GM23338 (cell line): ENCODE measurements at regions not wholly inside any gene's neighbourhood (a gene's known extent, or its start where the extent isn't known, plus 50 kb on each side); places are given as distances from the start of the nearest gene placed in this dataset.

Experiments used
- ATAC-seq: fragments of 200-7000 bp; cut with Tn5 transposase; 3 replicates; pipeline ENCODE4 v1.9.1; 2020
- DNase-seq: peaks from one replicate; pipeline ENCODE4 v3.0.0-alpha.2; 2015; ENCODE audit warnings: low spot score
- H2AFZ ChIP-seq: fragments of 200-600 bp; sonication (generic); 2 replicates; pipeline ENCODE4 v1.8.0; 2016; ENCODE audit warnings: antibody characterized with exemption, mild to moderate bottlenecking, moderate library complexity
- H3F3A ChIP-seq: fragments of 200-600 bp; sonication (generic); replicated peaks from 2 replicates; pipeline ENCODE4 v1.8.0; 2017; ENCODE audit warnings: antibody characterized with exemption, mixed run types, low read depth
- H3K27ac ChIP-seq: fragments of 200-600 bp; sonication (generic); 2 replicates; pipeline ENCODE4 v1.6.1; 2016; ENCODE audit warnings: low read depth
- H3K27me3 ChIP-seq: fragments of 200-600 bp; sonication (generic); 2 replicates; pipeline ENCODE4 v1.8.0; 2016; ENCODE audit warnings: mild to moderate bottlenecking, mixed run types, moderate library complexity; ENCODE audit not compliant: insufficient read depth
- H3K36me3 ChIP-seq: fragments of 200-600 bp; sonication (generic); 2 replicates; pipeline ENCODE4 v1.8.0; 2016; ENCODE audit warnings: mild to moderate bottlenecking; ENCODE audit not compliant: insufficient read depth
- H3K4me1 ChIP-seq: fragments of 200-600 bp; sonication (generic); 2 replicates; pipeline ENCODE4 v1.8.0; 2016; ENCODE audit warnings: mild to moderate bottlenecking, moderate library complexity; ENCODE audit not compliant: insufficient read depth
- H3K4me2 ChIP-seq: fragments of 200-600 bp; sonication (generic); 2 replicates; pipeline ENCODE4 v1.7.1; 2017; ENCODE audit warnings: mixed run types
- H3K4me3 ChIP-seq: fragments of 200-600 bp; sonication (generic); 2 replicates; pipeline ENCODE4 v1.6.1; 2016; ENCODE audit warnings: mixed run types
- H3K79me2 ChIP-seq: fragments of 200-600 bp; sonication (generic); replicated peaks from 2 replicates; pipeline ENCODE4 v1.8.0; 2017; ENCODE audit warnings: mild to moderate bottlenecking; ENCODE audit not compliant: insufficient read depth
- H3K9me2 ChIP-seq: fragments of 200-600 bp; sonication (generic); 2 replicates; pipeline ENCODE4 v1.8.0; 2017; ENCODE audit not compliant: insufficient read depth
- H4K20me1 ChIP-seq: fragments of 200-600 bp; sonication (generic); replicated peaks from 2 replicates; pipeline ENCODE4 v1.8.0; 2017; ENCODE audit warnings: mild to moderate bottlenecking; ENCODE audit not compliant: insufficient read depth
- H3K27ac Mint-ChIP-seq: 2 replicates; pipeline ENCODE4 v1.8.0; 2020; ENCODE audit warnings: inconsistent platforms, mild to moderate bottlenecking, moderate library complexity, mixed read lengths
- H3K27me3 Mint-ChIP-seq: 3 replicates; pipeline ENCODE4 v1.8.0; 2022; ENCODE audit warnings: low read depth, mild to moderate bottlenecking, moderate library complexity, mixed read lengths, inconsistent platforms; ENCODE audit not compliant: insufficient read depth, poor library complexity
- H3K36me3 Mint-ChIP-seq: 3 replicates; pipeline ENCODE4 v1.8.0; 2021; ENCODE audit warnings: low read depth, mild to moderate bottlenecking, inconsistent platforms, moderate library complexity, mixed read lengths
- H3K4me1 Mint-ChIP-seq: 3 replicates; pipeline ENCODE4 v1.8.0; 2020; ENCODE audit warnings: mild to moderate bottlenecking, inconsistent platforms, mixed read lengths
- H3K4me3 Mint-ChIP-seq: 3 replicates; pipeline ENCODE4 v1.8.0; 2021; ENCODE audit warnings: moderate library complexity, mild to moderate bottlenecking, inconsistent platforms, mixed read lengths
- H3K9me3 Mint-ChIP-seq: 3 replicates; pipeline ENCODE4 v1.8.0; 2020; ENCODE audit warnings: moderate library complexity, mild to moderate bottlenecking, inconsistent platforms, mixed read lengths
- CREB1 ChIP-seq: fragments of 250-450 bp; sonication (Bioruptor Pico); IDR thresholded peaks from 2 replicates; pipeline ENCODE4 v1.5.0; 2020; ENCODE audit warnings: low read depth, mild to moderate bottlenecking, moderate library complexity
- EZH2 ChIP-seq: fragments of 200-600 bp; sonication (generic); IDR thresholded peaks from one replicate; pipeline ENCODE4 v1.8.0; 2017; ENCODE audit warnings: antibody characterized with exemption, mild to moderate bottlenecking, low read depth; ENCODE audit not compliant: unreplicated experiment
- EZH2phosphoT487 ChIP-seq: fragments of 200-600 bp; sonication (generic); IDR thresholded peaks from one replicate; pipeline ENCODE4 v1.8.1; 2018; ENCODE audit warnings: antibody characterized with exemption; ENCODE audit not compliant: unreplicated experiment
- JUNB ChIP-seq: IDR thresholded peaks from one replicate; pipeline ENCODE4 v1.6.1; 2016; ENCODE audit warnings: antibody characterized with exemption; ENCODE audit not compliant: unreplicated experiment
- NANOG ChIP-seq: IDR thresholded peaks from 2 replicates; pipeline ENCODE4 v1.6.1; 2016; ENCODE audit warnings: antibody characterized with exemption, borderline replicate concordance
- POLR2AphosphoS5 ChIP-seq: IDR thresholded peaks from 2 replicates; pipeline ENCODE4 v1.6.1; 2016; ENCODE audit warnings: antibody characterized with exemption, low read depth
- STAT1 ChIP-seq: IDR thresholded peaks from one replicate; pipeline ENCODE4 v1.6.1; 2016; ENCODE audit warnings: antibody characterized with exemption; ENCODE audit not compliant: unreplicated experiment
- ZNF114 ChIP-seq: fragments of 250-450 bp; sonication (Bioruptor Pico); IDR thresholded peaks from 2 replicates; pipeline ENCODE4 v1.5.0; 2020; ENCODE audit warnings: mild to moderate bottlenecking, moderate library complexity
- ZNF331 ChIP-seq: fragments of 250-450 bp; sonication (Bioruptor Pico); IDR thresholded peaks from 2 replicates; pipeline ENCODE4 v1.5.0; 2020; ENCODE audit warnings: low read depth, mild to moderate bottlenecking, moderate library complexity
- TF ChIP-seq, protein P1 (sequence below), 2 experiments: fragments of 200-600 bp in 1 of 2; sonication (generic) in 1 of 2; conservative IDR thresholded peaks; 2 replicates each; pipeline versions ENCODE4 v1.5.1 to v1.6.1; 2016 to 2017; ENCODE audit warnings: antibody characterized with exemption in 2 of 2, low read depth in 2 of 2, mild to moderate bottlenecking in 2 of 2, moderate library complexity in 1 of 2
- TF ChIP-seq, protein P2 (sequence below): IDR thresholded peaks from one replicate; pipeline ENCODE4 v1.6.1; 2018; ENCODE audit warnings: antibody characterized with exemption; ENCODE audit not compliant: unreplicated experiment
- TF ChIP-seq, protein P3 (sequence below): IDR thresholded peaks from 2 replicates; pipeline ENCODE4 v1.6.1; 2016; ENCODE audit warnings: antibody characterized with exemption

DNA sequence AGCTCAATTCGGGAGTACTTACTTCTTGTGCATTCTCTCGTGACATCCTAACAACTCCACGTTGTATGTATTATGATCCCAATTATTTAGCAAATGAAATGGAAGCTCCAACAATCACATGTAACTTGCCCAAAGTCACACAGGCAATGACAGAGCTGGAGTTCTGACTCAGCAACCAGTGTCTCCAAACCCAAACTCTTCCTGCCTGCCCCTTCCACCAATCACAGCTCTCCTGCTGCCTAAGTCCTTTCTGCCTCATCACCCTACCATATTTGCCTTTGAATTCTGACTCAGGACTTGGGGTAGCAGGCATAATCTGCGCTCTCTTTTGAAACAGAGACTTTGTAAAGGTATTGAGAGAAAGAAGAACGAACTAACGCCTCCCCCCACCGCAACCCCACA is 245.2 kb upstream of the MAF start (continued):
- TF ChIP-seq, protein P1, sequence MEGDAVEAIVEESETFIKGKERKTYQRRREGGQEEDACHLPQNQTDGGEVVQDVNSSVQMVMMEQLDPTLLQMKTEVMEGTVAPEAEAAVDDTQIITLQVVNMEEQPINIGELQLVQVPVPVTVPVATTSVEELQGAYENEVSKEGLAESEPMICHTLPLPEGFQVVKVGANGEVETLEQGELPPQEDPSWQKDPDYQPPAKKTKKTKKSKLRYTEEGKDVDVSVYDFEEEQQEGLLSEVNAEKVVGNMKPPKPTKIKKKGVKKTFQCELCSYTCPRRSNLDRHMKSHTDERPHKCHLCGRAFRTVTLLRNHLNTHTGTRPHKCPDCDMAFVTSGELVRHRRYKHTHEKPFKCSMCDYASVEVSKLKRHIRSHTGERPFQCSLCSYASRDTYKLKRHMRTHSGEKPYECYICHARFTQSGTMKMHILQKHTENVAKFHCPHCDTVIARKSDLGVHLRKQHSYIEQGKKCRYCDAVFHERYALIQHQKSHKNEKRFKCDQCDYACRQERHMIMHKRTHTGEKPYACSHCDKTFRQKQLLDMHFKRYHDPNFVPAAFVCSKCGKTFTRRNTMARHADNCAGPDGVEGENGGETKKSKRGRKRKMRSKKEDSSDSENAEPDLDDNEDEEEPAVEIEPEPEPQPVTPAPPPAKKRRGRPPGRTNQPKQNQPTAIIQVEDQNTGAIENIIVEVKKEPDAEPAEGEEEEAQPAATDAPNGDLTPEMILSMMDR (conservative IDR thresholded peaks at IDR 0.05; ENCODE audit: low read depth in 2 of 2) = no peak
- no peak for TF ChIP-seq EZH2phosphoT487
- no peak for TF ChIP-seq JUNB

DNA sequence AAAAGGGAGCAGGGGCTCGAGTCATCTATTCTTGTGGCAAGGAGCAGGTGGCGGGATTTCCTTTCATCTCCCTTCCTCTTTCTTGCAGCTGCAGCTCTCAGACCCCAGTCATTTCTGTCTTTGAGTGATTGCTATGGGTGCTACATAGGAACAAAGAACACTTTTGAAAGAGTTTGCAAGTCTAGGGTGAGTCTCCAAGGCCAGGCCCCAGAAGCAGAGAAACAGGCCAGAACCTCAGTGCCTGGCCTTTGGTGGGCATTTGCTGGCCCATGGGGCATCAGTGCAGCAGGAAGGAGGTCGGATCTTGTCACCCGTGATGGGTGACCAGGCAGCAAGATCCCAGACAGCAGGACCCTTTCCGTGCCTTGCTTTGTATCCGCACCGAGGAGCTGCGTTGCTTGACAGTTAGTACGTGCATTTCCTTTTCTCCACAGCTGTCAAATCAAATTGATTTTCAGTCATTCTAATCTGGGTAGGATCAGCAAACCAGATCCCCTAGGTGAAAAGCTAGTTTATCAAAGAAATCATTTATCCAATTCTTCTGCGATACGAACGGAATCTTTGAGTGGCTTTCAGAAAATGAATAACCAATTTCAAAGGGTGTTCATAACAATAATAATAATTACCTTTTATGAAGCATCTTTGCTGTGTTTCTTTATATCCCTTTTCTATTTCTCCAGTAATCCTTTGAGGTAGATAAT is 244.6 kb upstream of the MAF start:
- no peaks in the 10 kb centered on the region for H3K27me3 ChIP-seq
- no peak overlapping the region for H2AFZ ChIP-seq
- H3K36me3 ChIP-seq = no peaks in the 10 kb centered on the region
- H3K4me1 ChIP-seq = no peaks in the 10 kb centered on the region
- Mint-ChIP-seq H3K4me3 (no peak overlapping the region), H3K27ac (0 out of 2 replicates have a peak overlapping the region, but pooled peaks have one; percentile 26), H3K36me3 (no peaks in the 10 kb centered on the region), H3K9me3 (no peaks in the 10 kb centered on the region), H3K27me3 (peaks cover 3% of the 10 kb centered on the region), H3K4me1 (no peaks in the 10 kb centered on the region)
- no peak for DNase-seq
- no peak for ATAC-seq
- no peak overlapping the region for H3K27ac ChIP-seq
- H3F3A ChIP-seq = no peaks in the 10 kb centered on the region
- H3K79me2 ChIP-seq = no peaks in the 10 kb centered on the region
- no peaks in the 10 kb centered on the region for H4K20me1 ChIP-seq
- H3K4me2 ChIP-seq = no peak overlapping the region
- no peak overlapping the region for H3K4me3 ChIP-seq
- no peaks in the 10 kb centered on the region for H3K9me2 ChIP-seq
- no peak for TF ChIP-seq JUNB
- TF ChIP-seq ZNF114 (CRISPR knock-in tag) = no peak
- no peak for TF ChIP-seq EZH2phosphoT487
- TF ChIP-seq, protein P2, sequence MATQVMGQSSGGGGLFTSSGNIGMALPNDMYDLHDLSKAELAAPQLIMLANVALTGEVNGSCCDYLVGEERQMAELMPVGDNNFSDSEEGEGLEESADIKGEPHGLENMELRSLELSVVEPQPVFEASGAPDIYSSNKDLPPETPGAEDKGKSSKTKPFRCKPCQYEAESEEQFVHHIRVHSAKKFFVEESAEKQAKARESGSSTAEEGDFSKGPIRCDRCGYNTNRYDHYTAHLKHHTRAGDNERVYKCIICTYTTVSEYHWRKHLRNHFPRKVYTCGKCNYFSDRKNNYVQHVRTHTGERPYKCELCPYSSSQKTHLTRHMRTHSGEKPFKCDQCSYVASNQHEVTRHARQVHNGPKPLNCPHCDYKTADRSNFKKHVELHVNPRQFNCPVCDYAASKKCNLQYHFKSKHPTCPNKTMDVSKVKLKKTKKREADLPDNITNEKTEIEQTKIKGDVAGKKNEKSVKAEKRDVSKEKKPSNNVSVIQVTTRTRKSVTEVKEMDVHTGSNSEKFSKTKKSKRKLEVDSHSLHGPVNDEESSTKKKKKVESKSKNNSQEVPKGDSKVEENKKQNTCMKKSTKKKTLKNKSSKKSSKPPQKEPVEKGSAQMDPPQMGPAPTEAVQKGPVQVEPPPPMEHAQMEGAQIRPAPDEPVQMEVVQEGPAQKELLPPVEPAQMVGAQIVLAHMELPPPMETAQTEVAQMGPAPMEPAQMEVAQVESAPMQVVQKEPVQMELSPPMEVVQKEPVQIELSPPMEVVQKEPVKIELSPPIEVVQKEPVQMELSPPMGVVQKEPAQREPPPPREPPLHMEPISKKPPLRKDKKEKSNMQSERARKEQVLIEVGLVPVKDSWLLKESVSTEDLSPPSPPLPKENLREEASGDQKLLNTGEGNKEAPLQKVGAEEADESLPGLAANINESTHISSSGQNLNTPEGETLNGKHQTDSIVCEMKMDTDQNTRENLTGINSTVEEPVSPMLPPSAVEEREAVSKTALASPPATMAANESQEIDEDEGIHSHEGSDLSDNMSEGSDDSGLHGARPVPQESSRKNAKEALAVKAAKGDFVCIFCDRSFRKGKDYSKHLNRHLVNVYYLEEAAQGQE = no peak
- TF ChIP-seq STAT1 = no peak
- TF ChIP-seq EZH2 = no peak
- no peak for TF ChIP-seq POLR2AphosphoS5
- no peak for TF ChIP-seq NANOG
- TF ChIP-seq, protein P3, sequence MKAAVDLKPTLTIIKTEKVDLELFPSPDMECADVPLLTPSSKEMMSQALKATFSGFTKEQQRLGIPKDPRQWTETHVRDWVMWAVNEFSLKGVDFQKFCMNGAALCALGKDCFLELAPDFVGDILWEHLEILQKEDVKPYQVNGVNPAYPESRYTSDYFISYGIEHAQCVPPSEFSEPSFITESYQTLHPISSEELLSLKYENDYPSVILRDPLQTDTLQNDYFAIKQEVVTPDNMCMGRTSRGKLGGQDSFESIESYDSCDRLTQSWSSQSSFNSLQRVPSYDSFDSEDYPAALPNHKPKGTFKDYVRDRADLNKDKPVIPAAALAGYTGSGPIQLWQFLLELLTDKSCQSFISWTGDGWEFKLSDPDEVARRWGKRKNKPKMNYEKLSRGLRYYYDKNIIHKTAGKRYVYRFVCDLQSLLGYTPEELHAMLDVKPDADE = no peak
- TF ChIP-seq CREB1 = no peak
- TF ChIP-seq ZNF331 (CRISPR knock-in tag) = no peak
- TF ChIP-seq, protein P1 (conservative IDR thresholded peaks at IDR 0.05; ENCODE audit: low read depth in 2 of 2) = no peak
